Thyroid gland (tissue), 4 donors: ENCODE measurements at regions not wholly inside any gene's neighbourhood (a gene's known extent, or its start where the extent isn't known, plus 50 kb on each side); places are given as distances from the start of the nearest gene placed in this dataset.

Source experiments
- DNase-seq, 2 donors: peaks; one replicate each; pipeline ENCODE4 v3.0.0-alpha.2; 2019
- H3K27ac ChIP-seq, 3 donors: fragments of 200-600 bp; sonication (generic); 1 replicate in 2 of 3; 2 replicates in 1 of 3; pipeline ENCODE4 v1.5.1; 2016 to 2019; ENCODE audit warnings: mild to moderate bottlenecking in 1 of 3, moderate library complexity in 1 of 3
- H3K27me3 ChIP-seq: fragments of 200-600 bp; sonication (generic); one replicate; pipeline ENCODE4 v1.5.1; 2019
- H3K36me3 ChIP-seq, 2 donors: fragments of 200-600 bp; sonication (generic); one replicate each; pipeline ENCODE4 v1.5.1; 2016 to 2019
- H3K4me1 ChIP-seq, 2 donors: fragments of 200-600 bp; sonication (generic); one replicate each; pipeline ENCODE4 v1.5.1; 2017 to 2019
- H3K4me3 ChIP-seq, 3 donors: fragments of 200-600 bp; sonication (generic); replicated peaks in 1 of 3; 1 replicate in 2 of 3; 2 replicates in 1 of 3; pipeline ENCODE4 v1.5.1; 2016; ENCODE audit warnings: mild to moderate bottlenecking in 1 of 3
- H3K9me3 ChIP-seq: fragments of 200-600 bp; sonication (generic); one replicate; pipeline ENCODE4 v1.5.1; 2017
- POLR2A ChIP-seq, 2 donors: fragments of 450-650 bp; IDR thresholded peaks; one replicate each; pipeline ENCODE4 v1.6.1; 2017; ENCODE audit warnings: antibody characterized with exemption in 2 of 2, mild to moderate bottlenecking in 2 of 2, moderate library complexity in 1 of 2
- WGBS, 2 donors: methylation state at CpG; one replicate each; pipeline ENCODE4 v1.1.5; 2017; 5-methylcytosine and 5-hydroxymethylcytosine counted together
- intact Hi-C: fragments of 100-400 bp; cut with DNase I; formaldehyde crosslinking; loops from one replicate; pipeline ENCODE4 v1.15.1; 2023
- TF ChIP-seq, protein P1 (sequence below), 6 experiments: fragments of 200-600 bp in 3 of 6; fragments of 450-650 bp in 3 of 6; sonication (generic) in 3 of 6; IDR thresholded peaks; one replicate each; pipeline ENCODE4 v1.5.1; 2016 to 2019; ENCODE audit warnings: antibody characterized with exemption in 6 of 6, mild to moderate bottlenecking in 2 of 6, inconsistent platforms in 1 of 6, moderate library complexity in 1 of 6

- H3K36me3 ChIP-seq: no peaks in the 10 kb centered on the region
- H3K27ac ChIP-seq: no peak overlapping the region
- 60 to 66% methylated on average over 7 of the region's 7 CpGs for WGBS, 2 donors
- no peaks in the 10 kb centered on the region for H3K4me1 ChIP-seq
- no peaks in the 10 kb centered on the region for H3K9me3 ChIP-seq
- no peaks in the 10 kb centered on the region for H3K27me3 ChIP-seq
- H3K4me3 ChIP-seq: no peak overlapping the region
- intact Hi-C loops: no loop called here
- TF ChIP-seq POLR2A (IDR thresholded peaks at IDR 0.05): no peak
- TF ChIP-seq, protein P1, sequence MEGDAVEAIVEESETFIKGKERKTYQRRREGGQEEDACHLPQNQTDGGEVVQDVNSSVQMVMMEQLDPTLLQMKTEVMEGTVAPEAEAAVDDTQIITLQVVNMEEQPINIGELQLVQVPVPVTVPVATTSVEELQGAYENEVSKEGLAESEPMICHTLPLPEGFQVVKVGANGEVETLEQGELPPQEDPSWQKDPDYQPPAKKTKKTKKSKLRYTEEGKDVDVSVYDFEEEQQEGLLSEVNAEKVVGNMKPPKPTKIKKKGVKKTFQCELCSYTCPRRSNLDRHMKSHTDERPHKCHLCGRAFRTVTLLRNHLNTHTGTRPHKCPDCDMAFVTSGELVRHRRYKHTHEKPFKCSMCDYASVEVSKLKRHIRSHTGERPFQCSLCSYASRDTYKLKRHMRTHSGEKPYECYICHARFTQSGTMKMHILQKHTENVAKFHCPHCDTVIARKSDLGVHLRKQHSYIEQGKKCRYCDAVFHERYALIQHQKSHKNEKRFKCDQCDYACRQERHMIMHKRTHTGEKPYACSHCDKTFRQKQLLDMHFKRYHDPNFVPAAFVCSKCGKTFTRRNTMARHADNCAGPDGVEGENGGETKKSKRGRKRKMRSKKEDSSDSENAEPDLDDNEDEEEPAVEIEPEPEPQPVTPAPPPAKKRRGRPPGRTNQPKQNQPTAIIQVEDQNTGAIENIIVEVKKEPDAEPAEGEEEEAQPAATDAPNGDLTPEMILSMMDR (IDR thresholded peaks at IDR 0.05): no peak
- DNase-seq: no peak
These were observed 163.7 kb downstream of the MACC1 start for GRCh38 chr7:20053334-20054104.

- Histone ChIP-seq H3K27me3 (no peaks in the 10 kb centered on the region), H3K27ac (no peak overlapping the region), H3K9me3 (no peaks in the 10 kb centered on the region), H3K36me3 (no peaks in the 10 kb centered on the region), H3K4me3 (no peak overlapping the region), H3K4me1 (no peaks in the 10 kb centered on the region)
- no peak for TF ChIP-seq POLR2A (IDR thresholded peaks at IDR 0.05)
- no peak for DNase-seq
- intact Hi-C loops: no loop called here
These were observed 166.8 kb downstream of the MACC1 start for GRCh38 chr7:20050241-20050966.

GRCh38 chr7:20038676-20039075, 178.5 kb downstream of the MACC1 start:
- 86 to 88% methylated on average over 2 of the region's 2 CpGs for WGBS, 2 donors
- Histone ChIP-seq H3K9me3 (no peaks in the 10 kb centered on the region), H3K4me1 (no peaks in the 10 kb centered on the region), H3K4me3 (no peak overlapping the region), H3K27ac (no peak overlapping the region), H3K27me3 (no peaks in the 10 kb centered on the region), H3K36me3 (no peaks in the 10 kb centered on the region)
- intact Hi-C loops: no loop called here
- DNase-seq: no peak
- TF ChIP-seq POLR2A (IDR thresholded peaks at IDR 0.05): no peak
- TF ChIP-seq, protein P1 (IDR thresholded peaks at IDR 0.05): no peak

DNA sequence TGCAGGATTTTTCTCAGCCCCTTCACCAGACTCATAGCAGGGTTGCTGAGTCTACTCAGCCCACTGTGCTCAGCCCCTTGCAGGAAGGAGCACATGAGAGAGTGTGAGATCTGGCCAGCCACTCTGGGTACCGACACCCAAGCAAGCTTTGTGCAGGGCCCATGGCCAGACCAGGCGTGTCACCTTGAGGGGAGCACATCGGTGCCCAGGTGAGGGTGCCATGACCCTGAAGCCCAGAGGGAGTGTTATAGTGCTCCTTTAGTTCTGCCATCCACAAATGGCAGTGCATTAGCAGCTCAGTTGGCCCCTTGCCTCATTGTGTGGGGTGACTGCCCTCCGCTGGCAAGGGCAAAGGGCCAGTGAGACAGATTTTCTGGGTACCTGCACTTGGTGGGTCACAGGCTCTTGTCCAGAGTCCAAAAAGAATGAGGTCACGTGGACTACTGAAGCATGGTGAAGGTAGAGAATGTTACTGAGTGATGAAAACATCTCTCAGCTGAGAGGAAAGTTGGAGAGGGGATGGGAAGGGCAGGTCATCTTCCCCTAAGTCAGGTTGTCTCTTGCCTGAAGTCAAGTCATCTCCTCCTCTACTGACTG, 181.8 kb downstream of the MACC1 start:
- no peaks in the 10 kb centered on the region for H3K9me3 ChIP-seq
- DNase-seq: no peak
- no peak overlapping the region for H3K4me3 ChIP-seq
- H3K36me3 ChIP-seq: no peaks in the 10 kb centered on the region
- H3K27ac ChIP-seq: no peak overlapping the region
- TF ChIP-seq, protein P1 (IDR thresholded peaks at IDR 0.05): no peak
- no peak for TF ChIP-seq POLR2A (IDR thresholded peaks at IDR 0.05)
- 76 to 83% methylated on average over 2 to 5 of the region's 5 CpGs for WGBS, 2 donors
- intact Hi-C loops: no loop called here
- H3K27me3 ChIP-seq: no peaks in the 10 kb centered on the region
- H3K4me1 ChIP-seq: no peaks in the 10 kb centered on the region

DNA sequence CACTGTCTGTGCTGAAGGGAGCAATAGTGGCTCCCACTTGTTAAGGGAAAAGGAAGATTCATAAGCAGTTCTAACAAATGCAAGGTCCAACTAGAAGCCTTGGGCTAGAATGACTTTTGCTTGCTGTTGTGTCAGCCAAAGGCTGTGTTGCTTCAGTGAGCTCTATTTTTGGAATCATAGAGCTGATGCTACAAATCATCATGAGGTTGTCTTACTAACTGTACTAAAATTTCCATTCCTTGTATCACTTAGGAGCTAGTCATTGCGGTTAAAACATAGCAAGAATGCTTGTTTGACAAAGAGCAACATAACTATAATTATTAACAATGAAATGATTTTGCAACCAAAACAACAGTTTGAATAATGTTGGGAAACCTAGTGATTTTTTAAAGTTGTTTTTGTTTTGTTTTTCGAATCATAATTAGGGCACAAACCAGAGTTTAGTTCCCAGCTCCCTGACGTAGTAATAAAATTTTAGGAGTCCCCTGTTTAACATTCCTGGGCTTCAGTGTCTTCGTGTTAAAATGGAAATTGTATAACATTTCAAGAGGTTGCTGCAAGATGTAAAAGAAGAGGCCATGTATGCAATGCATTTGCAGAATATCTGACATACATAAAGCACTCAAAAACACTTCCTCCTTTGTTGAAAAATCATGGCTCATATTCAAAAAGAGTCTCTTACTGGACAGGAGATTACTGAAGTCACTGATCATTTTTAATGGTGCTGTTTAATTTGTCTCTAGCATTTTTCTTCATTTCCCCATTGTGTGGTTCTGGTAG, 183.4 kb downstream of the MACC1 start:
- Histone ChIP-seq H3K27ac (no peak overlapping the region), H3K9me3 (no peaks in the 10 kb centered on the region), H3K27me3 (no peaks in the 10 kb centered on the region), H3K4me1 (no peaks in the 10 kb centered on the region), H3K36me3 (no peaks in the 10 kb centered on the region), H3K4me3 (no peak overlapping the region)
- 77 to 80% methylated on average over 4 of the region's 4 CpGs for WGBS, 2 donors
- intact Hi-C loops: no loop called here
- no peak for TF ChIP-seq POLR2A (IDR thresholded peaks at IDR 0.05)
- TF ChIP-seq, protein P1 (IDR thresholded peaks at IDR 0.05): no peak
- DNase-seq: no peak
